SKM-1 treated with dmso at 0.1 percent for 144 hours (cell line): ENCODE measurements at regions not wholly inside any gene's neighbourhood (a gene's known extent, or its start where the extent isn't known, plus 50 kb on each side); places are given as distances from the start of the nearest gene placed in this dataset.

Source experiments
- DNase-seq: peaks from one replicate; lab custom pipeline; 2025; ENCODE audit not compliant: unreplicated experiment; lab: John Stamatoyannopoulos, UW

GRCh38 chr9:135251996-135252760, 164.7 kb downstream of the OLFM1 start:
- no peak for DNase-seq

DNA sequence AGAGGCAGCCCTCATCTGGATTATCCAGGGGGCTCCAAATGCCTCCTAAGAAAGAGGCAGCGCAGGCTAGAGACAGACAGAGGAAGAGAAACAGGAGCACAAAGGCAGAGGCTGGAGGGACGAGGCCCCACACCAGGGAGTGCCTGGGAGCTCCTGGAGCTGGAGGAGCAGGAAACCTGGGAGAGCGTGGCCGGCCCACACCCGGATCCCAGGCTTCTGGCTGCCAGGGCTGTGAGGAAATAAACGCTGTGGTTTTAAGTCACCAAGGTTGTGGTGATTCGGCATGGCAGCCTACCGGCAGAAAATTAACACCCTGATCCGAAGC, 165.5 kb downstream of the OLFM1 start:
- DNase-seq = no peak

DNA sequence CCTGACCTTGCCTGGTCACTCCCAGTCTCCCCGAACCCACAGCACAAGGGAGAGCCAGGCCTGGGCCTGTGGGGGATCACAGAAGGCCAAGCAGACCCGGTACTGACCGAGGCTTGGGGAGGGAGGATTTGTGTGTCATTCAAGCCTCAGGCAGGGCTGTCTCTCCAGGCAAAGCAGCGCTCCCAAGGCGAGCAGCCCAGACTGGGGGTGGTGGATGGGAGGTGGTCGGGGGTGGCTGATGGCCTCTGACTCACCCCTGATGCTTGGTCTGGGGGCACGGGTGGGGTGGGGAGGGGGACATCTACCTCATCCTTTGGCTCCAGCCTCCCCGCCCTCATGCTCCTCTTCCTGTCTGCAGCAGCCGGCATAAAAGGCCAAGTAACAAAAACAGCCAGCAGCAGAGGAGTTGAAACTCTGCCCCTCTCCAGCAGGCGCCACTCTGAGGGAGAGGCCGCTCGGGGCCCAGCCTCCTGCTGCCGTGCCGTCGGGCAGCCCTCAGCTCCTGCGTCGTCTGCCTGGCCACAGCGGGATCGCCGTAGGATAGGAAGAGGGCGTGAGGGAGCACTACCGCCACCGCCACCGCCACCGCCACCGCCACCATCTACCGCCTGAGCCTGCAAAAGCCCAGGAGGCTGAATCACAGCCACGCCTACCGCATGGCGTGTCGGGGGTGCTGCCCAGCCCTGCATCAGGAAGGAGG, 166.0 kb downstream of the OLFM1 start:
- DNase-seq = no peak

- DNase-seq = no peak
These were observed 166.9 kb downstream of the OLFM1 start for GRCh38 chr9:135254176-135255032.

- no peak for DNase-seq
These were observed 167.8 kb downstream of the OLFM1 start for GRCh38 chr9:135255033-135255840.

DNA sequence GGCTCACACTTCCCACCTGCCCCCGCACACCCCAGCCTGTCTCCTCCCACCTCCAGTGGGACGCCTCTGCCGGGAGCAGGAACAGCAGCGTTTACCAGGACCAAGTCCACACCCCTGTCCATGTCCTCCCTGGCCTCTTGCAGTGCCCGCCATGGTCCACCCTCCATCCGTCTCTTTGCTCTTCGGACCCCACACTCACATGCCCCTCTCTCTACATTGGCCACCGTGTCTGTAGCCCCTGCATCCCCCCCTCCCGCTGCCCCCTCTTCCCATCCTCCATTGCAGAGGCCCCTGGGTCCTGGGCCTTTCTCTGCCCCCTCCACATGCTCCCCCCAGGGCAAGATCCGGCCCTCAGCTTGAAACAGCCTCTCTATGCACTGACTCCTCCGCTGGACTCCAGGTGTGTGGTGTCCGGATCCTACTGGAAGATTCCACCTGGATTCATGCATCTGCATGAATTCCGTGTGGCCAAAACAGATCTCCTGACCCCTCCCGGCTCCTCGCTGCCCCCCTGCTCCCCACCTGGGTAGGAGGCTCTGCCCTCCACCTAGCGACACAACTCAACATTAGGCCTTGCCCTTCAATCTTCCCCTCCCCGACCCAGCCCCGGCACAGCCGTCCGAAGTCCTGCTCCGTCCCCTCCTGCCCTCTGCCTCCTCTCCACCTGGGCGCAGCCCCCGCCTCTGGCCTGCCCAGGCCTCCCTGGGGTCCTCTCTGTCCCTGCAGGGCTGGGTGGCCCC, 168.5 kb downstream of the OLFM1 start:
- no peak for DNase-seq

- DNase-seq = no peak
These were observed 169.3 kb downstream of the OLFM1 start for GRCh38 chr9:135256581-135257354.

GRCh38 chr9:135258461-135258860, 171.0 kb downstream of the OLFM1 start:
- DNase-seq = no peak

DNA sequence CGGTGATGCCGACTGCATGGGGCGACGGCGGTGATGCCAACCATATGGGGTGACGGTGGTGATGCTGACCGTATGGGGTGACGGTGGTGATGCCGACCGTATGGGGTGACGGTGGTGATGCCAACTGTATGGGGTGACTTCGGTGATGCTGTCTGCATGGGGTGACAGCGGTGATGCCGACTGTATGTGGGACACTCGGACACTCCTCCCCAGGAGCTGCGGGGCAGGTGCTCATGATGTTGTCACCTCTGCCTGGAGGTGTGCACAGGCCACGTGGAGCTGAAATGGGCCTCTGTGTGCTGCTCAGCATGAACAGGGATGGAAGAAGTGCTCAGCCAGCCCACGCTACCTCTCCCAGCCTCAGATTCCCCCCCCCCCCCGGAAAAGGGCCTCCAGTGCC, 171.8 kb downstream of the OLFM1 start:
- no peak for DNase-seq

DNA sequence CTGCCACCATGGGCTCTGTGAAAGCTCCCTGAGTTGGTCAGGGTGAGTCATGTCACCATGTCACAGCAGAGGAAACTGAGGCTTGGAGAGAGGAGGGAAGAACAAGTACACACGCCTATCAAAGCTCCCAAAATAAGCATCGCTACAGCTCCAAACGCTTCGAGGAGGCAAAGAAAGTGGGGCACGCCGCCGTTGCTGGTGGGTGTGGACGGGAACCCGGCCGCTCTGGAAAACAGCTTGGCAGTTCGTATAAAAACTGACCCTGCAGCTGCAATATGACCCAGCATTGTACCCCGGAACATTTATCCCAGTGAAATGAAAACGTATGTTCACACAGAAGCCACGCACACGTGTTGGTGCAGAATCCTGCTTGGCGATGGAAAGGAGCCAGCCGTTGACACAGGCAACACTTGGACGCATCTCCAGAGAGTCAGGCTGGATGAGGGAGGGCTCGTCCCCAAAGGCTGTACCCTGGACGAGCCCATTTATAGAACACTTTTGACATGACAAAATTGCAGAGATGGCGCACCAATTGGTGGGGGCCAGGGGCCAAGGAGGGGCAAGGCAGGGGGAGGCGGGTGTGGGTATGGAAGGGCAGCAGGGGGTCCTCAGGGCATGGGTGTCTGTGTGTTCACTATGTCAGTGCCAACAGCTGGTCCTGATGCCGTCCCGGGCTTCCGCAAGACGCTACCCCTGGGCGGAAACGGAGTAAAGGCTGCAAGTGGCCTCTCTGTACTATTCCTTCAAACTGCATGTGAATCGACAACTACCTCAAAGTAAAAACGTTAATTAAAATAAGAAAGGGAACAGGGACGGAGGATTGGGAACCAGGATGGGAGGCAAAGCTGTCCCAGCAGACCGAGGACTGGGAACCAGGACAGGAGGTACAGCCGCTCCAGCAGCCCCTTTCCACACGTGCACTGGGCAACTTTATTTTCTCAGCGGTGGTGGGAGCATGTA, 173.0 kb downstream of the OLFM1 start:
- DNase-seq = no peak

DNA sequence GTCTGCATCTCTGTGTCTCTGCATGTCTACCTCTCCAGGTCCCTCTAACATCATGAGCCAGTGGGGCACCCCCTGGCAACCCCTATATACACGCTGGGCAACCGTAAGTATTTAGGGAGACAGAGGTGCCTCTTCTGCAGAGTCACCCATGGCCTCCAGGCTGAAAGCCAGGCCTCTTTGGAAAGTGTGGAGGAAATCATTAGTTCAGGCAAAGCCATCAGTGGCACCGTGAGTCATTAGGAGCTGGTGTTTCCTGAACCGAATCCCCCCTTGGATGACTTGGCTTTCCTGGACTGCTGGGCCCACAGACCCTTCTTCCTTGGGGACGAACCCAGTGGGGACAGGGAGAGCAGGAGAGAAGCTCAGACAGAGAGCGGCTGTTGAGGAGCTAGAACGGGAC, 174.8 kb downstream of the OLFM1 start:
- DNase-seq = no peak

GRCh38 chr9:135263511-135263910, 176.0 kb downstream of the OLFM1 start:
- DNase-seq = no peak

DNA sequence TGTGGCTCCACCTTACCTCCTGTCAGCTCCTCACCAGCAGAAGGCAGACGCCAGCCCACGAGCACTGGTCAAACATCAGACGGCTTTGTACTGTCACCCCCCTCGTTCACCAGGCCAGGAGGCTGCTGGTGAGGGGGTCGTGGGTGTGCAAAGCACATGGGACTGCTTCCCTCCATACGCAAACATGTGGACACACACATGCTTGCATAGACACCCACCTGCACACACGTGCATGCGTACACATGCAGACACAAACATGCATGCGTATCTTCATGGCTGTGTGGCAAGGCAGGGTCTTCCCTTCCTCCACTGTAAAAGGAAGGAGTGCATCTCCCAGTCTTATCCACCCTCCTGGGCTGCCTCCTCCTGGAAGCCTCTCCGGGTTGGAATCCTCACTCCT, 178.5 kb downstream of the OLFM1 start:
- DNase-seq = no peak

GRCh38 chr9:135267191-135267809, 179.8 kb downstream of the OLFM1 start:
- no peak for DNase-seq

DNA sequence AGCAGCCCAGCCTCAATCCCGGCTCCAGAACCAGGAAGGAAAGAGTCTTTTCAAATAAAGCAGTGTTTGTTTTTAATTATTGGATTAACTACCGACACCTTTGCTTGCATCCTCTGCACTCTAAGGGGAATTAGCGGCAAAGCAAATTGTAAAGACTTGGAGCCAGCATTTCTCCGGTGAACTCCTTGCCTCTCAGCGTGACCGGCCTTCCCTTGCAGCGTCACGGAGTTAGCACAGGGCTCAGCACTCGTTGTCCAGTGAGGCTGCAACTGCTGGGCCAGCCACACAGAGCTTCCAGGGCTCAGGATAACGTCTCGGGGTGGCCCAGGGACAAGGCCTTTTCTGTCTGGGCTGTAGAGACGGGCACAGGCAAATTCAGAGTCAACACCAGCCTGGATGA, 180.6 kb downstream of the OLFM1 start:
- DNase-seq = no peak

DNA sequence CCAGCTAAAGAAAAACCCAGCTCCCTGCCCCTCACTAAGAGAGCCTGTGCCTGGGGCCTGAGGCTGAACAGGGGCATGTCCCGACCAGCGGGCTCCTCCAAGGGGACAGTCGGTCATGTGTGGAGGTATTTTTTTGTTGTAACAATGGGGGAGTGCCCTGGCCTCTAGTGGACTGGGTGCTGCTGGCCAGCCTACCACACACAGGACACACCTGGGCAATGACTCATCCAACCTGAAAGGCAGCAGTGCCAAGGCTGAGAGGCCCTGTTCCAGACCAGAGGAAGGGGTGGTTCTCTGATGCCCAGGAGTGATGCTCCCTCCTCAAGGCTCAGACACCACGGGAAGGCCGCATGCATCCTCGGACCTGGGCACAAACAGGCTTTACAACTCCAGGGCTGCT, 181.5 kb downstream of the OLFM1 start:
- DNase-seq = no peak

DNA sequence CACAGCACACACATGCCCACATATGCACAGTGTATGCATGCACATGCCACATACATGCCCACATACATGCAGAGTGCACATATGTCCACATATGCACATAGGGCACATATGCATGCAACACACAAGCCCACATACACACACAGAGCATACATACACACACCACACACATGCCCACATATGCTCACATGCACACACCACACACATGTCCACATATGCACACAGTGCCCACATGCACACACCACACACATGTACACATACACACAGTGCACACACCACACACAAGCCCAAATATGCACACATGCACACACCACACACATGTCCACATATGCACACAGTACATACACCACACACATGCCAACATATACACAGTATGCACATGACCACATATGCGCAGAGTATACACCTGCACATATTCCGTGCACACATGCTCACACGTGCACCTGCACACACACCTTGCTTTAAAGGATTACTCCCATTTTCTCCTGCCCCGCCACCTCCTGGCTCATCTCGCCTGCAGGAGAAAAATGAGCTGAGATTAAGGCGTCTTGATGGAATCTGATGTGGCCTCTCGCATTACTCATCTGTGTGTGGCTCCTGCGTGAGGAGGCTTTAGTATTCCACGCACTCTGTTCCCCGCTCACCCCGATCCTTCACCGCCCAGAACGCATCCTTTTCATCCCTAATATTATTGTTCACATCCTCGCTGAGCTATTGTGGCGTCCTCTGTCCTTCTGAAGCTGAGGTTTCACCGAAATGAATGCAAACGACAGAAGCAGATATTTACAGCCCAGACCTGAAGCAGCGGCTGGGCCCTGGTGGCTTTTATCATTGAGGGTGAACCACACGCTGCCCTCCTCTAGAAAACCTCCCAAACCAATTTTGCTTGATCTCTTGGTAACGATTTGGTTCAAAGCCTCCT, 182.7 kb downstream of the OLFM1 start:
- no peak for DNase-seq
